Panc1 (cell line): ENCODE measurements at regions not wholly inside any gene's neighbourhood (a gene's known extent, or its start where the extent isn't known, plus 50 kb on each side); places are given as distances from the start of the nearest gene placed in this dataset.

Experiments
- ATAC-seq: fragments of 200-7000 bp; cut with Tn5 transposase; 2 replicates; pipeline ENCODE4 v1.9.1; 2020; ENCODE audit warnings: mild to moderate bottlenecking, moderate library complexity
- BruUV-seq: library from RNA; stranded (reverse); fragments of 400-500 nt; replicated peaks from 2 replicates; lab custom pipeline; 2021; lab: Mats Ljungman, UMichigan
- CTCF ChIA-PET: fragments of 300-600 bp; sonication (Branson Sonifier 250); formaldehyde crosslinking; loops from one replicate; lab custom pipeline; 2022; ENCODE audit warnings: antibody characterized with exemption; lab: Charles Lee
- POLR2A ChIA-PET: fragments of 300-600 bp; sonication (Branson Sonifier 250); formaldehyde crosslinking; loops from one replicate; lab custom pipeline; 2022; ENCODE audit warnings: antibody characterized with exemption; lab: Charles Lee
- DNase-seq: peaks from one replicate; pipeline ENCODE4 v3.0.0-alpha.2; 2010; ENCODE audit warnings: low read depth, low spot score
- H3K27ac ChIP-seq: 2 replicates; pipeline ENCODE4 v1.5.1; 2011; ENCODE audit warnings: mild to moderate bottlenecking, low read length, inconsistent platforms
- H3K27me3 ChIP-seq: fragments of 200-500 bp; sonication (Bioruptor generic); 2 replicates; pipeline ENCODE4 v1.6.0; 2014; ENCODE audit warnings: low read length, inconsistent platforms; ENCODE audit not compliant: control insufficient read depth, insufficient read depth
- H3K36me3 ChIP-seq: fragments of 200-500 bp; sonication (Bioruptor generic); 2 replicates; pipeline ENCODE4 v1.5.1; 2014; ENCODE audit warnings: inconsistent platforms, mild to moderate bottlenecking, low read length, moderate library complexity; ENCODE audit not compliant: control insufficient read depth, insufficient read depth
- H3K4me1 ChIP-seq: 2 replicates; pipeline ENCODE4 v1.5.1; 2011; ENCODE audit warnings: inconsistent platforms, mild to moderate bottlenecking, low read length, moderate library complexity; ENCODE audit not compliant: control insufficient read depth, insufficient read depth
- H3K4me3 ChIP-seq, 2 experiments: 2 replicates each; pipeline ENCODE4 v1.5.1; 2011 to 2012; ENCODE audit warnings: low read depth in 2 of 2, low read length in 2 of 2, mild to moderate bottlenecking in 2 of 2, inconsistent platforms in 1 of 2, moderate library complexity in 1 of 2
- H3K9me3 ChIP-seq: fragments of 200-500 bp; sonication (Bioruptor generic); 2 replicates; pipeline ENCODE4 v1.5.1; 2014; ENCODE audit warnings: low read depth, mild to moderate bottlenecking, inconsistent platforms, low read length, moderate library complexity; ENCODE audit not compliant: control insufficient read depth, insufficient read depth
- POLR2AphosphoS5 ChIP-seq: IDR thresholded peaks from 2 replicates; pipeline ENCODE4 v1.6.1; 2012; ENCODE audit warnings: mild to moderate bottlenecking, low read depth, low read length, moderate library complexity
- SIN3A ChIP-seq: IDR thresholded peaks from 2 replicates; pipeline ENCODE4 v1.6.1; 2012; ENCODE audit warnings: low read depth, mild to moderate bottlenecking, low read length, moderate library complexity, borderline replicate concordance; ENCODE audit not compliant: insufficient read depth
- TCF7L2 ChIP-seq: IDR thresholded peaks from 2 replicates; pipeline ENCODE4 v1.6.1; 2011; ENCODE audit warnings: mild to moderate bottlenecking, low read depth, low read length, inconsistent platforms
- in situ Hi-C: cut with HindIII; loops from 2 replicates; pipeline ENCODE4 v1.10.0; 2016; ENCODE audit warnings: low sequenced_read_pairs, low pct_unique_long_range_greater_than_20kb
- intact Hi-C: fragments of 100-400 bp; cut with micrococcal nuclease; formaldehyde crosslinking; loops from one replicate; pipeline ENCODE4 v1.10.0; 2022; ENCODE audit not compliant: unreplicated experiment
- TF ChIP-seq, protein P1 (sequence below): fragments of 450-650 bp; IDR thresholded peaks from 2 replicates; pipeline ENCODE4 v1.5.1; 2017; ENCODE audit warnings: mild to moderate bottlenecking
- TF ChIP-seq, protein P2 (sequence below), 2 experiments: IDR thresholded peaks; 2 replicates each; pipeline ENCODE4 v1.6.1; 2011 to 2012; ENCODE audit warnings: low read depth in 2 of 2, control low read depth in 1 of 2, low read length in 1 of 2, mild to moderate bottlenecking in 1 of 2, moderate library complexity in 1 of 2; ENCODE audit not compliant: insufficient read depth in 1 of 2

DNA sequence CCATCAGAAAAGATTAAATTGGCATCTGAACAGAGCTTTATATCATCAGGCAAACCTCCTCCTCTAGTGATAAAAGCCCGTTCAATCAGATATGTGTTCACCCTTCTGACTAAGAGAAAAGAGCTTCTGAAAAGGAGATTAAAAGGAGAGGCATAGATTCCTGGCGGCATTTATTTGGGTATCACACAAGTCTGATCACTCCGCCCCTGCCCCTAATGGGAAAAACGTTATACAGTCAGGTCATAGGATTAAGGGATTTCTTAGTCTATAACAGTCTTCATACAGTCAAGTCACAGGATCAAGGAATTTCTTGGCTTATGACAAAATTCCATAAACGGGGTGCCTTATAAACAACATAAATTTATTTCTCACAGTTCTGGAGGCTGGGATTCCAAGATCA lies 295.4 kb upstream of the SATB1 start:
- no peaks in the 10 kb centered on the region for H3K36me3 ChIP-seq
- ATAC-seq (no peak), DNase-seq (no peak)
- no peak overlapping the region for H3K4me3 ChIP-seq
- intact Hi-C loops: no loop called here
- H3K4me1 ChIP-seq: no peaks in the 10 kb centered on the region
- H3K27me3 ChIP-seq: no peaks in the 10 kb centered on the region
- in situ Hi-C loops: no loop called here
- no TSS peak for BruUV-seq
- no peak overlapping the region for H3K27ac ChIP-seq
- CTCF ChIA-PET: no interaction called here
- no peaks in the 10 kb centered on the region for H3K9me3 ChIP-seq
- TF ChIP-seq POLR2AphosphoS5 (no peak), SIN3A (no peak), TCF7L2 (no peak)
- TF ChIP-seq, protein P1, sequence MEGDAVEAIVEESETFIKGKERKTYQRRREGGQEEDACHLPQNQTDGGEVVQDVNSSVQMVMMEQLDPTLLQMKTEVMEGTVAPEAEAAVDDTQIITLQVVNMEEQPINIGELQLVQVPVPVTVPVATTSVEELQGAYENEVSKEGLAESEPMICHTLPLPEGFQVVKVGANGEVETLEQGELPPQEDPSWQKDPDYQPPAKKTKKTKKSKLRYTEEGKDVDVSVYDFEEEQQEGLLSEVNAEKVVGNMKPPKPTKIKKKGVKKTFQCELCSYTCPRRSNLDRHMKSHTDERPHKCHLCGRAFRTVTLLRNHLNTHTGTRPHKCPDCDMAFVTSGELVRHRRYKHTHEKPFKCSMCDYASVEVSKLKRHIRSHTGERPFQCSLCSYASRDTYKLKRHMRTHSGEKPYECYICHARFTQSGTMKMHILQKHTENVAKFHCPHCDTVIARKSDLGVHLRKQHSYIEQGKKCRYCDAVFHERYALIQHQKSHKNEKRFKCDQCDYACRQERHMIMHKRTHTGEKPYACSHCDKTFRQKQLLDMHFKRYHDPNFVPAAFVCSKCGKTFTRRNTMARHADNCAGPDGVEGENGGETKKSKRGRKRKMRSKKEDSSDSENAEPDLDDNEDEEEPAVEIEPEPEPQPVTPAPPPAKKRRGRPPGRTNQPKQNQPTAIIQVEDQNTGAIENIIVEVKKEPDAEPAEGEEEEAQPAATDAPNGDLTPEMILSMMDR: no peak
- TF ChIP-seq, protein P2, sequence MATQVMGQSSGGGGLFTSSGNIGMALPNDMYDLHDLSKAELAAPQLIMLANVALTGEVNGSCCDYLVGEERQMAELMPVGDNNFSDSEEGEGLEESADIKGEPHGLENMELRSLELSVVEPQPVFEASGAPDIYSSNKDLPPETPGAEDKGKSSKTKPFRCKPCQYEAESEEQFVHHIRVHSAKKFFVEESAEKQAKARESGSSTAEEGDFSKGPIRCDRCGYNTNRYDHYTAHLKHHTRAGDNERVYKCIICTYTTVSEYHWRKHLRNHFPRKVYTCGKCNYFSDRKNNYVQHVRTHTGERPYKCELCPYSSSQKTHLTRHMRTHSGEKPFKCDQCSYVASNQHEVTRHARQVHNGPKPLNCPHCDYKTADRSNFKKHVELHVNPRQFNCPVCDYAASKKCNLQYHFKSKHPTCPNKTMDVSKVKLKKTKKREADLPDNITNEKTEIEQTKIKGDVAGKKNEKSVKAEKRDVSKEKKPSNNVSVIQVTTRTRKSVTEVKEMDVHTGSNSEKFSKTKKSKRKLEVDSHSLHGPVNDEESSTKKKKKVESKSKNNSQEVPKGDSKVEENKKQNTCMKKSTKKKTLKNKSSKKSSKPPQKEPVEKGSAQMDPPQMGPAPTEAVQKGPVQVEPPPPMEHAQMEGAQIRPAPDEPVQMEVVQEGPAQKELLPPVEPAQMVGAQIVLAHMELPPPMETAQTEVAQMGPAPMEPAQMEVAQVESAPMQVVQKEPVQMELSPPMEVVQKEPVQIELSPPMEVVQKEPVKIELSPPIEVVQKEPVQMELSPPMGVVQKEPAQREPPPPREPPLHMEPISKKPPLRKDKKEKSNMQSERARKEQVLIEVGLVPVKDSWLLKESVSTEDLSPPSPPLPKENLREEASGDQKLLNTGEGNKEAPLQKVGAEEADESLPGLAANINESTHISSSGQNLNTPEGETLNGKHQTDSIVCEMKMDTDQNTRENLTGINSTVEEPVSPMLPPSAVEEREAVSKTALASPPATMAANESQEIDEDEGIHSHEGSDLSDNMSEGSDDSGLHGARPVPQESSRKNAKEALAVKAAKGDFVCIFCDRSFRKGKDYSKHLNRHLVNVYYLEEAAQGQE (IDR thresholded peaks at IDR 0.05; ENCODE audit: insufficient read depth in 1 of 2, low read depth in 2 of 2, low read length in 1 of 2): no peak
- POLR2A ChIA-PET: no interaction called here

DNA sequence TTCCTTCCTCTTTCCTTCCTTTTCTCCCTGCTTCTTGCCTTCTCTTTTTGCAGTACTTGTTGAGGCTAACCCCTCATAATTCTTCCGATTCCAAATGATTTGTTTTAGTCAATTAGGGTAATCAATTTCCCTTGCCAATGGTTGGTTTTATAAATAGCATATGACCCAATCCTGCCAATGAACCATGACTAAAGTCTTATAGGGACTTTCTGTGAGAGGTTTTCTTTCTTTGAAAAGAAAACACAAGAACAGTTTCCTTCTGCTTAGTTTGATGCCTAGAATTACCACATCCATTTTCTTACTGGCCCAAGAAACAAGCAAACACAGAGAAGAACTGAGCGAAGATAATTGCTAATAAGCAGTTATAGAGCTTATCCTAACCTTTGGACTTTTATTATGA lies 292.5 kb upstream of the SATB1 start:
- CTCF ChIA-PET: no interaction called here
- DNase-seq: no peak
- intact Hi-C loops: no loop called here
- H3K27me3 ChIP-seq: no peaks in the 10 kb centered on the region
- H3K9me3 ChIP-seq: no peaks in the 10 kb centered on the region
- in situ Hi-C loops: no loop called here
- no peaks in the 10 kb centered on the region for H3K4me1 ChIP-seq
- TF ChIP-seq TCF7L2 (no peak), SIN3A (no peak), POLR2AphosphoS5 (no peak)
- TF ChIP-seq, protein P1: no peak
- TF ChIP-seq, protein P2 (IDR thresholded peaks at IDR 0.05; ENCODE audit: insufficient read depth in 1 of 2, low read depth in 2 of 2, low read length in 1 of 2): no peak
- no peak overlapping the region for H3K27ac ChIP-seq
- H3K36me3 ChIP-seq: no peaks in the 10 kb centered on the region
- H3K4me3 ChIP-seq: no peak overlapping the region
- no TSS peak for BruUV-seq
- POLR2A ChIA-PET: no interaction called here
- no peak for ATAC-seq
